PFSK-1 (cell line): ENCODE measurements at regions not wholly inside any gene's neighbourhood (a gene's known extent, or its start where the extent isn't known, plus 50 kb on each side); places are given as distances from the start of the nearest gene placed in this dataset.

ENCODE experiments used
- POLR2AphosphoS5 ChIP-seq: IDR thresholded peaks from 2 replicates; pipeline ENCODE4 v1.6.1; 2012; ENCODE audit warnings: low read depth, mild to moderate bottlenecking, control low read depth, low read length, moderate library complexity
- REST ChIP-seq, 2 experiments: IDR thresholded peaks; 2 replicates each; pipeline versions ENCODE4 v1.6.1 to v1.8.0; 2011 to 2012; ENCODE audit warnings: low read depth in 2 of 2, low read length in 2 of 2, control low read depth in 1 of 2, inconsistent platforms in 1 of 2, mild to moderate bottlenecking in 1 of 2, moderate library complexity in 1 of 2; ENCODE audit not compliant: insufficient read depth in 1 of 2
- SIN3A ChIP-seq: IDR thresholded peaks from 2 replicates; pipeline ENCODE4 v1.6.1; 2012; ENCODE audit warnings: mild to moderate bottlenecking, low read length, moderate library complexity, borderline replicate concordance; ENCODE audit not compliant: insufficient read depth
- TAF1 ChIP-seq: IDR thresholded peaks from 2 replicates; pipeline ENCODE4 v1.6.1; 2012; ENCODE audit warnings: low read length, control low read depth, borderline replicate concordance; ENCODE audit not compliant: insufficient read depth

- no peak for TF ChIP-seq POLR2AphosphoS5
- no peak for TF ChIP-seq SIN3A
- TF ChIP-seq REST (IDR thresholded peaks at IDR 0.05; ENCODE audit: insufficient read depth in 1 of 2, low read depth in 2 of 2, low read length in 2 of 2): no peak
- TF ChIP-seq TAF1: no peak
These were observed 140.1 kb upstream of the TTC29 start for GRCh38 chr4:147085781-147086180.
